H1 (cell line): ENCODE measurements at regions not wholly inside any gene's neighbourhood (a gene's known extent, or its start where the extent isn't known, plus 50 kb on each side); places are given as distances from the start of the nearest gene placed in this dataset.

Experiments used
- CTCF ChIA-PET: fragments of 300-600 bp; sonication (Branson Sonifier 250); formaldehyde crosslinking; loops from one replicate; lab custom pipeline; 2021; ENCODE audit not compliant: partially characterized antibody; lab: Charles Lee
- POLR2A ChIA-PET: fragments of 300-600 bp; sonication (Branson Sonifier 250); formaldehyde crosslinking; loops from one replicate; lab custom pipeline; 2021; ENCODE audit warnings: inconsistent platforms; ENCODE audit not compliant: partially characterized antibody; lab: Charles Lee
- DNase-seq, 2 experiments: peaks; one replicate each; pipeline versions ENCODE4 v3.0.0 to v3.0.0-alpha.2; 2010 to 2022; ENCODE audit warnings: low spot score in 2 of 2, low read depth in 1 of 2, mixed read lengths in 1 of 2
- FAIRE-seq: peaks from 2 replicates; lab custom pipeline; 2011; peaks lifted over from hg19 to GRCh38; lab: Jason Lieb, UNC
- H2AFZ ChIP-seq: 2 replicates; pipeline ENCODE4 v1.8.1; 2012; ENCODE audit warnings: low read length, inconsistent platforms
- H2AK5ac ChIP-seq: 2 replicates; pipeline ENCODE4 v1.6.1; 2013; ENCODE audit warnings: low read depth, low read length
- H2BK120ac ChIP-seq: replicated peaks from 2 replicates; pipeline ENCODE3; 2013; ENCODE audit warnings: low read depth, low read length, inconsistent platforms
- H2BK12ac ChIP-seq: 2 replicates; pipeline ENCODE4 v1.6.1; 2013; ENCODE audit warnings: low read depth, low read length
- H2BK15ac ChIP-seq: 2 replicates; pipeline ENCODE4 v1.6.1; 2013; ENCODE audit warnings: low read length
- H2BK20ac ChIP-seq: 2 replicates; pipeline ENCODE4 v1.6.1; 2013; ENCODE audit warnings: low read length
- H2BK5ac ChIP-seq: 2 replicates; pipeline ENCODE4 v1.6.1; 2013; ENCODE audit warnings: low read depth, low read length
- H3K14ac ChIP-seq: 2 replicates; pipeline ENCODE4 v1.6.1; 2013; ENCODE audit warnings: inconsistent platforms; ENCODE audit not compliant: insufficient read length
- H3K18ac ChIP-seq: 2 replicates; pipeline ENCODE4 v1.6.1; 2013; ENCODE audit warnings: low read length; ENCODE audit errors: extremely low read depth
- H3K23ac ChIP-seq: 2 replicates; pipeline ENCODE4 v1.6.1; 2013; ENCODE audit warnings: inconsistent platforms; ENCODE audit not compliant: insufficient read length
- H3K23me2 ChIP-seq: 2 replicates; pipeline ENCODE4 v1.6.1; 2013; ENCODE audit warnings: low read depth, low read length
- H3K27ac ChIP-seq: 2 replicates; pipeline ENCODE4 v1.6.1; 2011; ENCODE audit warnings: low read depth, low read length, inconsistent platforms
- H3K27me3 ChIP-seq, 4 experiments: replicated peaks in 1 of 4; 1 replicate in 1 of 4; 2 replicates in 3 of 4; pipeline versions ENCODE4 v1.6.1 to v1.8.1; 2011 to 2013; ENCODE audit warnings: low read length in 3 of 4, mild to moderate bottlenecking in 3 of 4, inconsistent platforms in 2 of 4, mixed read lengths in 2 of 4, moderate library complexity in 1 of 4; ENCODE audit not compliant: control insufficient read depth in 3 of 4, insufficient read depth in 3 of 4; ENCODE audit errors: extremely low read depth in 1 of 4
- H3K36me3 ChIP-seq, 4 experiments: 2 replicates each; pipeline versions ENCODE4 v1.6.1 to v1.8.1; 2011 to 2013; ENCODE audit warnings: mild to moderate bottlenecking in 4 of 4, low read length in 3 of 4, moderate library complexity in 2 of 4, control low read depth in 1 of 4, inconsistent platforms in 1 of 4; ENCODE audit not compliant: insufficient read depth in 4 of 4, control insufficient read depth in 2 of 4
- H3K4ac ChIP-seq: replicated peaks from 2 replicates; pipeline ENCODE3; 2013; ENCODE audit warnings: low read length, low read depth, mixed read lengths, inconsistent platforms; ENCODE audit not compliant: insufficient read length
- H3K4me1 ChIP-seq, 4 experiments: replicated peaks in 1 of 4; 1 replicate in 1 of 4; 2 replicates in 3 of 4; pipeline versions ENCODE4 v1.6.1 to v1.8.1; 2011 to 2013; ENCODE audit warnings: low read length in 3 of 4, inconsistent platforms in 2 of 4, mixed read lengths in 1 of 4; ENCODE audit not compliant: insufficient read depth in 4 of 4, control insufficient read depth in 3 of 4
- H3K4me2 ChIP-seq, 2 experiments: 2 replicates each; pipeline versions ENCODE4 v1.6.1 to v1.8.1; 2011 to 2013; ENCODE audit warnings: low read depth in 2 of 2, low read length in 2 of 2, control low read depth in 1 of 2, inconsistent platforms in 1 of 2, mild to moderate bottlenecking in 1 of 2; ENCODE audit not compliant: insufficient read depth in 1 of 2
- H3K4me3 ChIP-seq, 4 experiments: fragments of 200-600, 300-600 bp in 1 of 4; sonication (generic), shearing (Covaris generic), sonication (Bioruptor Twin) in 1 of 4; 2 replicates each; pipeline versions ENCODE4 v1.5.1 to v1.8.1; 2011 to 2016; ENCODE audit warnings: low read length in 4 of 4, low read depth in 3 of 4, control low read depth in 2 of 4, inconsistent platforms in 2 of 4, mild to moderate bottlenecking in 2 of 4, mixed read lengths in 1 of 4, moderate library complexity in 1 of 4; ENCODE audit not compliant: insufficient read depth in 2 of 4; ENCODE audit errors: extremely low read depth in 1 of 4
- H3K56ac ChIP-seq: replicated peaks from 2 replicates; pipeline ENCODE3; 2013; ENCODE audit warnings: low read depth, mild to moderate bottlenecking, mixed read lengths, low read length, inconsistent platforms; ENCODE audit not compliant: insufficient read length
- H3K79me1 ChIP-seq: 2 replicates; pipeline ENCODE4 v1.6.1; 2013; ENCODE audit warnings: low read depth, low read length, control low read depth
- H3K79me2 ChIP-seq, 2 experiments: 2 replicates each; pipeline versions ENCODE4 v1.6.1 to v1.8.1; 2012 to 2013; ENCODE audit warnings: low read length in 2 of 2, mild to moderate bottlenecking in 2 of 2, inconsistent platforms in 1 of 2; ENCODE audit not compliant: insufficient read depth in 2 of 2, control insufficient read depth in 1 of 2
- H3K9ac ChIP-seq, 4 experiments: replicated peaks in 1 of 4; 1 replicate in 1 of 4; 2 replicates in 3 of 4; pipeline versions ENCODE4 v1.6.1 to v1.8.1; 2011 to 2013; ENCODE audit warnings: low read depth in 3 of 4, low read length in 3 of 4, control low read depth in 2 of 4, mild to moderate bottlenecking in 2 of 4, moderate library complexity in 2 of 4, inconsistent platforms in 1 of 4; ENCODE audit errors: extremely low read depth in 1 of 4
- H3K9me3 ChIP-seq, 2 experiments: 2 replicates each; pipeline versions ENCODE4 v1.6.1 to v1.8.1; 2012 to 2013; ENCODE audit warnings: mild to moderate bottlenecking in 2 of 2, moderate library complexity in 2 of 2, control low read depth in 1 of 2, inconsistent platforms in 1 of 2, low read depth in 1 of 2, low read length in 1 of 2, mixed read lengths in 1 of 2; ENCODE audit not compliant: insufficient read depth in 2 of 2
- H4K20me1 ChIP-seq, 2 experiments: replicated peaks in 1 of 2; 2 replicates each; pipeline versions ENCODE3 to v1.8.1; 2011 to 2013; ENCODE audit warnings: inconsistent platforms in 2 of 2, low read length in 2 of 2, mild to moderate bottlenecking in 1 of 2; ENCODE audit not compliant: insufficient read depth in 2 of 2, control insufficient read depth in 1 of 2
- H4K5ac ChIP-seq: 2 replicates; pipeline ENCODE4 v1.6.1; 2013; ENCODE audit warnings: low read length, low read depth, mixed read lengths, inconsistent platforms; ENCODE audit not compliant: insufficient read length
- H4K8ac ChIP-seq: 2 replicates; pipeline ENCODE4 v1.8.0; 2013; ENCODE audit warnings: mild to moderate bottlenecking, moderate library complexity, low read length, inconsistent platforms; ENCODE audit not compliant: insufficient read depth; ENCODE audit errors: extremely low read depth
- H4K91ac ChIP-seq: replicated peaks from 2 replicates; pipeline ENCODE3; 2013; ENCODE audit warnings: low read length, mixed read lengths, inconsistent platforms; ENCODE audit not compliant: insufficient read length
- BACH1 ChIP-seq: IDR thresholded peaks from 2 replicates; pipeline ENCODE4 v1.6.1; 2012; ENCODE audit warnings: low read length, improper control_type of control experiment
- CHD2 ChIP-seq: IDR thresholded peaks from 2 replicates; pipeline ENCODE4 v1.6.1; 2012; ENCODE audit warnings: low read length, improper control_type of control experiment
- CTBP2 ChIP-seq: IDR thresholded peaks from 2 replicates; pipeline ENCODE4 v1.7.0; 2011; ENCODE audit warnings: borderline replicate concordance, mild to moderate bottlenecking, moderate library complexity, mixed read lengths, low read length; ENCODE audit not compliant: insufficient read depth, insufficient read length
- JUN ChIP-seq: IDR thresholded peaks from 2 replicates; pipeline ENCODE4 v1.6.1; 2011; ENCODE audit warnings: low read depth, mild to moderate bottlenecking, improper control_type of control experiment, low read length
- PHF8 ChIP-seq: fragments of 200-600 bp; sonication (generic); conservative IDR thresholded peaks from 2 replicates; pipeline ENCODE4 v1.7.1; 2012; ENCODE audit warnings: low read depth, mild to moderate bottlenecking, inconsistent platforms, low read length, moderate library complexity
- RAD21 ChIP-seq, 2 experiments: IDR thresholded peaks in 1 of 2; conservative IDR thresholded peaks in 1 of 2; 2 replicates each; pipeline ENCODE4 v1.6.1; 2011; ENCODE audit warnings: low read depth in 2 of 2, low read length in 2 of 2, improper control_type of control experiment in 1 of 2, inconsistent platforms in 1 of 2, mild to moderate bottlenecking in 1 of 2, moderate library complexity in 1 of 2
- SIN3A ChIP-seq, 2 experiments: IDR thresholded peaks in 1 of 2; conservative IDR thresholded peaks in 1 of 2; 2 replicates each; pipeline ENCODE4 v1.6.1; 2011 to 2012; ENCODE audit warnings: low read length in 2 of 2, improper control_type of control experiment in 1 of 2, low read depth in 1 of 2, mild to moderate bottlenecking in 1 of 2
- SP4 ChIP-seq: IDR thresholded peaks from 2 replicates; pipeline ENCODE4 v1.6.1; 2012; ENCODE audit warnings: low read length, inconsistent platforms
- SUZ12 ChIP-seq: fragments of 200-600 bp; sonication (generic); IDR thresholded peaks from 2 replicates; pipeline ENCODE4 v1.6.1; 2012; ENCODE audit warnings: mild to moderate bottlenecking, inconsistent platforms, low read length, moderate library complexity, mixed read lengths
- WGBS, 2 experiments: shearing (Covaris generic) in 1 of 2; methylation state at CpG; one replicate each; pipeline versions ENCODE4 v1.1.6 to v1.1.7; 2013 to 2015; ENCODE audit warnings: low lambda C conversion rate in 2 of 2, mixed read lengths in 2 of 2, inconsistent platforms in 1 of 2, low coverage in 1 of 2, missing lambda C conversion rate in 1 of 2; ENCODE audit not compliant: insufficient replicate concordance in 2 of 2, insufficient coverage in 1 of 2, insufficient read length in 1 of 2; ENCODE audit errors: extremely low coverage in 1 of 2, missing lambda C conversion rate in 1 of 2; 5-methylcytosine and 5-hydroxymethylcytosine counted together
- TF ChIP-seq, protein P1 (sequence below), 3 experiments: IDR thresholded peaks; 1 replicate in 2 of 3; 2 replicates in 1 of 3; pipeline versions ENCODE4 v1.5.1 to v1.6.1; 2011; ENCODE audit warnings: low read length in 3 of 3, mild to moderate bottlenecking in 3 of 3, inconsistent platforms in 2 of 3, low read depth in 1 of 3, moderate library complexity in 1 of 3; ENCODE audit not compliant: insufficient read depth in 1 of 3; ENCODE audit errors: control extremely low read depth in 1 of 3
- TF ChIP-seq, protein P2 (sequence below): IDR thresholded peaks from 2 replicates; pipeline ENCODE4 v1.6.1; 2011; ENCODE audit warnings: low read depth, mild to moderate bottlenecking, low read length; ENCODE audit not compliant: insufficient read depth

DNA sequence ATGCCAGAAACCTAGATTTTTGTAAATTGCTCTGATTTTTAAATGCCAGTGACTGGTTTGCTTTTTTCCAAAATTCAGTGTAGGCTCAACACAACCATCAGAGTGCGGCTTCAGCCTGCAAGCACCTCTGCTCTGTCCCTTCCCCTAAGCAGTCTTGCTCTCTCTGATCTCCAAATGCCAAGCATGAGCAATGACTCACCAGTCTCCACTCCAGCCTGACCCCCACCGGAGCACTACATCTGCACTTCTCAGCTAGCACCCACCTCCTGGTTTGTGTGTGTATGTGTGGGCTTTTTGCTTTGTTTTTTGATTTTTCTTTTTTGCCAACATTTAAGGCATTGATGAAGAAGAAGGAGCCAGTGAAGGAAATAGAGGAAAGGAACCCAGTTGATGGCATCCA is 61.4 kb upstream of the ADRA1B start:
- peaks cover 0 to 3% (median 0%) of the 10 kb centered on the region in 4 experiments; a peak in 2 of 7 replicates for H3K27me3 ChIP-seq
- H2AK5ac ChIP-seq = no peak overlapping the region
- DNase-seq (no peak), FAIRE-seq (no peak)
- 0 out of 2 replicates have a peak overlapping the region, but pooled peaks have one; percentile 26 for H2BK5ac ChIP-seq
- H3K14ac ChIP-seq = no peak overlapping the region
- no peaks in the 10 kb centered on the region for H3K79me2 ChIP-seq
- H2AFZ ChIP-seq = no peak overlapping the region
- CTCF ChIA-PET = interaction anchor here (1.0 to 1.3 kb wide), 2 partner anchors 16 to 108 kb away, joined by 3 read pairs; no protein-coding TSS in a partner anchor
- no peaks in the 10 kb centered on the region for H3K9me3 ChIP-seq
- H3K4me3 ChIP-seq = no peak overlapping the region
- POLR2A ChIA-PET = no interaction called here
- no peaks in the 10 kb centered on the region for H4K20me1 ChIP-seq
- no peaks in the 10 kb centered on the region for H3K36me3 ChIP-seq
- no peak overlapping the region for H2BK15ac ChIP-seq
- 85% methylated on average over 2 of the region's 2 CpGs; no CpG with 5 or more reads in 1 of the 2 experiments for whole genome bisulfite sequencing, 2 experiments
- H3K4me2 ChIP-seq = no peak overlapping the region
- no peak overlapping the region for H3K4ac ChIP-seq
- H2BK20ac ChIP-seq = no peak overlapping the region
- H3K4me1 ChIP-seq = no peaks in the 10 kb centered on the region
- H3K9ac ChIP-seq = no peak overlapping the region
- H3K23ac ChIP-seq = no peak overlapping the region
- no peak overlapping the region for H4K91ac ChIP-seq
- no peak overlapping the region for H2BK12ac ChIP-seq
- no peak overlapping the region for H4K8ac ChIP-seq
- no peaks in the 10 kb centered on the region for H3K79me1 ChIP-seq
- no peaks in the 10 kb centered on the region for H3K23me2 ChIP-seq
- no peak overlapping the region for H2BK120ac ChIP-seq
- no peak overlapping the region for H4K5ac ChIP-seq
- H3K27ac ChIP-seq = no peak overlapping the region
- no peak overlapping the region for H3K18ac ChIP-seq
- no peak overlapping the region for H3K56ac ChIP-seq
- no peak for TF ChIP-seq RAD21 (IDR thresholded peaks at IDR 0.05 in 1 of 2, conservative IDR thresholded peaks at IDR 0.05 in 1 of 2; ENCODE audit: low read depth in 2 of 2, low read length in 2 of 2)
- no peak for TF ChIP-seq JUN
- no peak for TF ChIP-seq SUZ12
- TF ChIP-seq SP4 = no peak
- TF ChIP-seq CHD2 = no peak
- no peak for TF ChIP-seq CTBP2
- TF ChIP-seq, protein P1, sequence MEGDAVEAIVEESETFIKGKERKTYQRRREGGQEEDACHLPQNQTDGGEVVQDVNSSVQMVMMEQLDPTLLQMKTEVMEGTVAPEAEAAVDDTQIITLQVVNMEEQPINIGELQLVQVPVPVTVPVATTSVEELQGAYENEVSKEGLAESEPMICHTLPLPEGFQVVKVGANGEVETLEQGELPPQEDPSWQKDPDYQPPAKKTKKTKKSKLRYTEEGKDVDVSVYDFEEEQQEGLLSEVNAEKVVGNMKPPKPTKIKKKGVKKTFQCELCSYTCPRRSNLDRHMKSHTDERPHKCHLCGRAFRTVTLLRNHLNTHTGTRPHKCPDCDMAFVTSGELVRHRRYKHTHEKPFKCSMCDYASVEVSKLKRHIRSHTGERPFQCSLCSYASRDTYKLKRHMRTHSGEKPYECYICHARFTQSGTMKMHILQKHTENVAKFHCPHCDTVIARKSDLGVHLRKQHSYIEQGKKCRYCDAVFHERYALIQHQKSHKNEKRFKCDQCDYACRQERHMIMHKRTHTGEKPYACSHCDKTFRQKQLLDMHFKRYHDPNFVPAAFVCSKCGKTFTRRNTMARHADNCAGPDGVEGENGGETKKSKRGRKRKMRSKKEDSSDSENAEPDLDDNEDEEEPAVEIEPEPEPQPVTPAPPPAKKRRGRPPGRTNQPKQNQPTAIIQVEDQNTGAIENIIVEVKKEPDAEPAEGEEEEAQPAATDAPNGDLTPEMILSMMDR (IDR thresholded peaks at IDR 0.05; ENCODE audit: control extremely low read depth in 1 of 3, insufficient read depth in 1 of 3, low read depth in 1 of 3, low read length in 3 of 3) = no peak
- TF ChIP-seq, protein P2, sequence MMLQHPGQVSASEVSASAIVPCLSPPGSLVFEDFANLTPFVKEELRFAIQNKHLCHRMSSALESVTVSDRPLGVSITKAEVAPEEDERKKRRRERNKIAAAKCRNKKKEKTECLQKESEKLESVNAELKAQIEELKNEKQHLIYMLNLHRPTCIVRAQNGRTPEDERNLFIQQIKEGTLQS = no peak
- TF ChIP-seq PHF8 = no peak
- TF ChIP-seq BACH1 = no peak
- TF ChIP-seq SIN3A (conservative IDR thresholded peaks at IDR 0.05 in 1 of 2, IDR thresholded peaks at IDR 0.05 in 1 of 2; ENCODE audit: low read depth in 1 of 2, low read length in 2 of 2) = no peak
